Neural progenitor cell (in vitro differentiated cells): ENCODE measurements at regions not wholly inside any gene's neighbourhood (a gene's known extent, or its start where the extent isn't known, plus 50 kb on each side); places are given as distances from the start of the nearest gene placed in this dataset.
A peak's percentile ranks its signal among the peaks of the same experiment; 100 is the strongest.

Experiments
- DNase-seq: peaks from one replicate; pipeline ENCODE4 v3.0.0-alpha.2; 2016; ENCODE audit warnings: low spot score
- H2AFZ ChIP-seq: fragments of 200-600 bp; sonication (generic); replicated peaks from 2 replicates; pipeline ENCODE4 v1.6.1; 2016; ENCODE audit warnings: antibody characterized with exemption
- H3F3A ChIP-seq: fragments of 200-600 bp; sonication (generic); 2 replicates; pipeline ENCODE4 v1.6.1; 2016; ENCODE audit warnings: antibody characterized with exemption, low read depth
- H3K27ac ChIP-seq: fragments of 200-600 bp; sonication (generic); 2 replicates; pipeline ENCODE4 v1.5.1; 2016; ENCODE audit warnings: mild to moderate bottlenecking
- H3K27me3 ChIP-seq: fragments of 200-600 bp; sonication (generic); 2 replicates; pipeline ENCODE4 v1.6.1; 2016; ENCODE audit warnings: mild to moderate bottlenecking, moderate library complexity
- H3K36me3 ChIP-seq: fragments of 200-600 bp; sonication (generic); 2 replicates; pipeline ENCODE4 v1.5.1; 2016
- H3K4me1 ChIP-seq: fragments of 200-600 bp; sonication (generic); 2 replicates; pipeline ENCODE4 v1.6.1; 2016; ENCODE audit warnings: mixed run types
- H3K4me2 ChIP-seq: fragments of 200-600 bp; sonication (generic); 2 replicates; pipeline ENCODE4 v1.6.1; 2016
- H3K4me3 ChIP-seq: fragments of 200-600 bp; sonication (generic); 2 replicates; pipeline ENCODE4 v1.5.1; 2016
- H3K79me2 ChIP-seq: fragments of 200-600 bp; sonication (generic); 2 replicates; pipeline ENCODE4 v1.6.1; 2016; ENCODE audit warnings: low read depth
- H3K9ac ChIP-seq: fragments of 200-600 bp; sonication (generic); 2 replicates; pipeline ENCODE4 v1.6.1; 2016
- H3K9me3 ChIP-seq: fragments of 200-600 bp; sonication (generic); 2 replicates; pipeline ENCODE4 v1.5.1; 2016; ENCODE audit warnings: low read depth
- H4K20me1 ChIP-seq: fragments of 200-600 bp; sonication (generic); 2 replicates; pipeline ENCODE4 v1.6.1; 2016; ENCODE audit warnings: low read depth
- H3K27ac Mint-ChIP-seq: 3 replicates; pipeline ENCODE4 v1.8.0; 2021; ENCODE audit warnings: mixed read lengths
- H3K27me3 Mint-ChIP-seq: 2 replicates; pipeline ENCODE4 v1.8.0; 2022; ENCODE audit warnings: low read depth, mild to moderate bottlenecking, inconsistent platforms, moderate library complexity, mixed read lengths; ENCODE audit not compliant: insufficient read depth
- H3K36me3 Mint-ChIP-seq: 3 replicates; pipeline ENCODE4 v1.8.0; 2021; ENCODE audit warnings: mixed read lengths
- H3K4me1 Mint-ChIP-seq: 3 replicates; pipeline ENCODE4 v1.8.0; 2021; ENCODE audit warnings: mixed read lengths
- H3K4me3 Mint-ChIP-seq: 3 replicates; pipeline ENCODE4 v1.8.0; 2021; ENCODE audit warnings: mild to moderate bottlenecking, moderate library complexity, mixed read lengths
- H3K9me3 Mint-ChIP-seq: 3 replicates; pipeline ENCODE4 v1.8.0; 2020; ENCODE audit warnings: mixed read lengths
- EZH2 ChIP-seq: fragments of 200-600 bp; sonication (generic); IDR thresholded peaks from 2 replicates; pipeline ENCODE4 v1.6.1; 2017; ENCODE audit warnings: antibody characterized with exemption, mild to moderate bottlenecking, moderate library complexity
- EZH2phosphoT487 ChIP-seq: fragments of 200-600 bp; sonication (generic); IDR thresholded peaks from 2 replicates; pipeline ENCODE4 v1.6.1; 2017; ENCODE audit warnings: antibody characterized with exemption
- TF ChIP-seq, protein P1 (sequence below): fragments of 200-600 bp; sonication (generic); IDR thresholded peaks from 2 replicates; pipeline ENCODE4 v1.5.1; 2017; ENCODE audit warnings: antibody characterized with exemption, mild to moderate bottlenecking

DNA sequence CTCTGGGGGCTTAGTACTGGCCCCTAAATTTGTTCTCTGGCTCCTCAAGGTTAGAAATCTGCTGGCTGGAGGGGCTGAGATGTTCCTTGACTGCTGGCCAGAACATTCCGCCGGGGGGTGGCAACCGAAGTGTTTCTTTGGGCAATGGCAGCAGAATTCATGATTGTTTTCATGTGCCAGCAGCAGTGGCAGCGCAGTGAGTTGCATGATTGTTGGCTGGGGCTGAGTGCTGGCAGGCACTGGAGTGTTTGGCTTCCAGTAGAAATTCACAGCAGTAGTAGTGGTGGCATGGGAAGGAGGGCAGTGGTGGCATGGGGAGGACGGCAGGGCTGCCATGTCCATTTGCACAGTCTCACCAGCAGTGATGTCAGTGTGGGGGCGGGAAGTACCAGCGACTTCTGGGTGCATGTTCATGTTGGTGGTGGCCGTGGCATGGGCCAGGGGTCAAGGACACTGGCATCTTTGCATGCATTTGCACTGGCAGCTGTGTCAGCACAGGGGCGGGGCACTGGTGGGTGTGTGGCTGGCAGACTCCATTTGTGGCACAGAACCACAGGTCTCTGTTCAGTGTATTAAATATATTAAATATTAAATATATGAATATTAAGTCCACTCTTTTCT, 130.6 kb upstream of the CDH7 start:
- no peak overlapping the region for H3K9ac ChIP-seq
- no peak overlapping the region for H3K4me3 Mint-ChIP-seq
- H3K4me1 Mint-ChIP-seq = no peaks in the 10 kb centered on the region
- no peaks in the 10 kb centered on the region for H3K4me1 ChIP-seq
- H3K27ac ChIP-seq = no peak overlapping the region
- no peak overlapping the region for H3K4me2 ChIP-seq
- H4K20me1 ChIP-seq = no peaks in the 10 kb centered on the region
- H3K27ac Mint-ChIP-seq = no peak overlapping the region
- H3K36me3 Mint-ChIP-seq = no peaks in the 10 kb centered on the region
- no peak overlapping the region for H3K4me3 ChIP-seq
- no peaks in the 10 kb centered on the region for H3F3A ChIP-seq
- H2AFZ ChIP-seq = peak overlapping the region; percentile 46
- no peaks in the 10 kb centered on the region for H3K79me2 ChIP-seq
- no peak for DNase-seq
- H3K36me3 ChIP-seq = no peaks in the 10 kb centered on the region
- no peaks in the 10 kb centered on the region for H3K9me3 Mint-ChIP-seq
- no peaks in the 10 kb centered on the region for H3K9me3 ChIP-seq
- H3K27me3 ChIP-seq = no peaks in the 10 kb centered on the region
- TF ChIP-seq EZH2phosphoT487 (no peak), EZH2 (no peak)
- TF ChIP-seq, protein P1, sequence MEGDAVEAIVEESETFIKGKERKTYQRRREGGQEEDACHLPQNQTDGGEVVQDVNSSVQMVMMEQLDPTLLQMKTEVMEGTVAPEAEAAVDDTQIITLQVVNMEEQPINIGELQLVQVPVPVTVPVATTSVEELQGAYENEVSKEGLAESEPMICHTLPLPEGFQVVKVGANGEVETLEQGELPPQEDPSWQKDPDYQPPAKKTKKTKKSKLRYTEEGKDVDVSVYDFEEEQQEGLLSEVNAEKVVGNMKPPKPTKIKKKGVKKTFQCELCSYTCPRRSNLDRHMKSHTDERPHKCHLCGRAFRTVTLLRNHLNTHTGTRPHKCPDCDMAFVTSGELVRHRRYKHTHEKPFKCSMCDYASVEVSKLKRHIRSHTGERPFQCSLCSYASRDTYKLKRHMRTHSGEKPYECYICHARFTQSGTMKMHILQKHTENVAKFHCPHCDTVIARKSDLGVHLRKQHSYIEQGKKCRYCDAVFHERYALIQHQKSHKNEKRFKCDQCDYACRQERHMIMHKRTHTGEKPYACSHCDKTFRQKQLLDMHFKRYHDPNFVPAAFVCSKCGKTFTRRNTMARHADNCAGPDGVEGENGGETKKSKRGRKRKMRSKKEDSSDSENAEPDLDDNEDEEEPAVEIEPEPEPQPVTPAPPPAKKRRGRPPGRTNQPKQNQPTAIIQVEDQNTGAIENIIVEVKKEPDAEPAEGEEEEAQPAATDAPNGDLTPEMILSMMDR = no peak
- peaks cover 2% of the 10 kb centered on the region for H3K27me3 Mint-ChIP-seq

DNA sequence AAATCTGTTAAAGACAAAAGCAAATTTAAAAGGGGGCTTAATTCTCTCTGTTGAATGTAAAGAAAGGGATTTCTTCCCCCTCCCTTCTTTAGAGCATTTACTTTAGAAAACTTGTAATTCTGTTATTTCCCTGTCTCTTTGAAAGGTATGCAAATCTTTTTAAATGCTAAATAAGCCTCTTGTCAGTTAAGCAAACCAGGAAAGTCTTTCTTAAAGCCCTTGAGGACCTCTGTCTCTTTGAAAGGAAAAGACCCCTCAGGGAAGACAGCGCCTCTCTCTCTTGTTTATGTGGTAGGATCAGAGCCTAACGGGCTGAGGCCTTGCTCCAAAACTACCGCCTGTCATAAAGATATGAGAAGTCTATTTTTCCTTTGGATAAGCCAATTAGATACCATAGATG, 139.9 kb upstream of the CDH7 start:
- Histone ChIP-seq H3K27me3 (no peaks in the 10 kb centered on the region), H3K79me2 (no peaks in the 10 kb centered on the region), H3K9ac (no peak overlapping the region), H4K20me1 (no peaks in the 10 kb centered on the region), H3F3A (peaks cover 23% of the 10 kb centered on the region), H3K27ac (peak overlapping the region; percentile 94), H3K4me2 (peak overlapping the region; percentile 72), H2AFZ (peak overlapping the region; percentile 61), H3K9me3 (no peaks in the 10 kb centered on the region), H3K4me3 (peak overlapping the region; percentile 28), H3K4me1 (peaks cover 41% of the 10 kb centered on the region), H3K36me3 (no peaks in the 10 kb centered on the region)
- H3K4me3 Mint-ChIP-seq = no peak overlapping the region
- peak overlapping the region; percentile 71 for H3K27ac Mint-ChIP-seq
- TF ChIP-seq EZH2phosphoT487 = no peak
- no peak for TF ChIP-seq EZH2
- TF ChIP-seq, protein P1 = no peak
- peaks cover 28% of the 10 kb centered on the region for H3K4me1 Mint-ChIP-seq
- peaks cover 2% of the 10 kb centered on the region for H3K36me3 Mint-ChIP-seq
- peaks cover 3% of the 10 kb centered on the region for H3K27me3 Mint-ChIP-seq
- peak; percentile 67 for DNase-seq
- H3K9me3 Mint-ChIP-seq = peaks cover 6% of the 10 kb centered on the region

GRCh38 chr18:65608471-65608870, 142.3 kb upstream of the CDH7 start:
- Histone ChIP-seq H3K27ac (no peak overlapping the region), H4K20me1 (no peaks in the 10 kb centered on the region), H3K4me2 (no peak overlapping the region), H3K4me1 (peaks cover 41% of the 10 kb centered on the region), H3K79me2 (no peaks in the 10 kb centered on the region), H3K36me3 (no peaks in the 10 kb centered on the region), H3K9ac (no peak overlapping the region), H3K4me3 (no peak overlapping the region), H3K9me3 (no peaks in the 10 kb centered on the region), H3K27me3 (no peaks in the 10 kb centered on the region), H2AFZ (no peak overlapping the region), H3F3A (peaks cover 23% of the 10 kb centered on the region)
- Mint-ChIP-seq H3K4me3 (no peak overlapping the region), H3K27ac (no peak overlapping the region), H3K36me3 (peaks cover 2% of the 10 kb centered on the region), H3K4me1 (peaks cover 28% of the 10 kb centered on the region), H3K27me3 (peaks cover 6% of the 10 kb centered on the region), H3K9me3 (peaks cover 6% of the 10 kb centered on the region)
- no peak for TF ChIP-seq EZH2
- TF ChIP-seq EZH2phosphoT487 = no peak
- TF ChIP-seq, protein P1 = no peak
- no peak for DNase-seq
